Heart right ventricle (tissue), 16 donors: ENCODE measurements at regions not wholly inside any gene's neighbourhood (a gene's known extent, or its start where the extent isn't known, plus 50 kb on each side); places are given as distances from the start of the nearest gene placed in this dataset.

ENCODE experiments used
- ATAC-seq, 8 donors: fragments of 200-7000 bp; cut with Tn5 transposase; one replicate each; pipeline ENCODE4 v1.9.1; 2020; ENCODE audit warnings: mild to moderate bottlenecking in 8 of 8, moderate library complexity in 8 of 8, moderate number of reproducible peaks in 1 of 8
- DNase-seq, 2 donors: peaks; one replicate each; pipeline ENCODE4 v3.0.0-alpha.2; 2020
- H3K27ac ChIP-seq, 10 donors: fragments of 200-600 bp; sonication (generic) in 2 of 10; one replicate each; pipeline versions ENCODE4 v1.5.0 to v1.8.0; 2020 to 2022; ENCODE audit warnings: mild to moderate bottlenecking in 3 of 10
- H3K27me3 ChIP-seq, 7 donors: fragments of 200-600 bp; one replicate each; pipeline ENCODE4 v1.8.0; 2021 to 2022; ENCODE audit warnings: mild to moderate bottlenecking in 2 of 7
- H3K36me3 ChIP-seq, 9 donors: fragments of 200-600 bp; sonication (generic) in 1 of 9; one replicate each; pipeline versions ENCODE4 v1.5.0 to v1.8.0; 2020 to 2022; ENCODE audit warnings: mild to moderate bottlenecking in 2 of 9
- H3K4me1 ChIP-seq, 9 donors: fragments of 200-600 bp; sonication (generic) in 1 of 9; one replicate each; pipeline versions ENCODE4 v1.5.0 to v1.8.0; 2020 to 2022; ENCODE audit warnings: mild to moderate bottlenecking in 4 of 9
- H3K4me3 ChIP-seq, 10 donors: fragments of 200-600 bp; sonication (generic) in 2 of 10; one replicate each; pipeline versions ENCODE4 v1.5.0 to v1.8.0; 2020 to 2022; ENCODE audit warnings: mild to moderate bottlenecking in 7 of 10, moderate library complexity in 2 of 10
- H3K9me3 ChIP-seq, 11 donors: fragments of 200-600 bp in 10 of 11; sonication (generic) in 2 of 11; one replicate each; pipeline versions ENCODE4 v1.5.0 to v1.8.0; 2013 to 2022; ENCODE audit warnings: mild to moderate bottlenecking in 2 of 11, control low read depth in 1 of 11, moderate library complexity in 1 of 11
- CTCF ChIP-seq, 9 donors: fragments of 200-600 bp; sonication (generic) in 2 of 9; IDR thresholded peaks; one replicate each; pipeline versions ENCODE4 v1.5.0 to v1.8.0; 2021 to 2022; ENCODE audit warnings: antibody characterized with exemption in 9 of 9, mild to moderate bottlenecking in 5 of 9, moderate library complexity in 1 of 9
- whole genome bisulfite sequencing, 2 donors: extraction: QIAGEN DNeasy Blood & Tissue Kit; methylation state at CpG; one replicate each; pipeline ENCODE4 v1.1.7; 2013; ENCODE audit warnings: inconsistent platforms in 1 of 2; 5-methylcytosine and 5-hydroxymethylcytosine counted together
- intact Hi-C, 10 donors: fragments of 100-400 bp; cut with DNase I; formaldehyde crosslinking; loops; one replicate each; pipeline versions ENCODE4 v1.11.1 to v1.14.2; 2022
- donor health status: Arrhythmogenic right ventricular cardiomyopathy.
- donor health status: ischemic (EF 13 %, LVEDD 7.1; RV severe dilation, severe dysfunction).
- donor health status: healthy with polysubstance abuse.
- donor health status: DM: no; HTN: yes; CAD: no.
- donor health status: DM: no; HTN: no; CAD: no.
- donor health status: ischemic (EF 25% LVEDD 6.9; RV normal size, moderate dysfunction).
- donor health status: ischemic (EF 25% LVEDD 5.7; RV mildly dilated, moderate dysfunction).
- donor health status: healthy.
- donor health status: DM: yes; HTN: yes; CAD: no.
- donor health status: Ischemic cardiomyopathy.
- donor health status: ischemic (EF 35%, LVEDD 5.7; RV mildly dilated, moderate dysfunction).
- donor health status: nonischemic (EF 11% LVEDD 7.7; RV severe dilation, severe dysfunction).
- donor health status: DM: yes; HTN: yes; CAD: no.
- donor health status: PGD.
- donor health status: ischemic (EF 29% LVEDD 5.4; RV normal size, mild dysfunction).
- donor health status: nonischemic (EF 23%, LVEDD 6.1; RV moderate dilation, normal function).

GRCh38 chr6:170116636-170117035 is 174.2 kb downstream of the DLL1 start:
- Histone ChIP-seq H3K4me1 (peaks cover 0 to 6% (median 0%) of the 10 kb centered on the region in 9 donors), H3K27me3 (no peaks in the 10 kb centered on the region), H3K36me3 (no peaks in the 10 kb centered on the region), H3K27ac (no peak overlapping the region), H3K9me3 (peaks cover 0 to 37% (median 18%) of the 10 kb centered on the region in 11 donors), H3K4me3 (no peak overlapping the region)
- WGBS, 2 donors: 55 to 56% methylated on average over 7 of the region's 7 CpGs
- DNase-seq (peak in 1 of 2 donors; percentile 2), ATAC-seq (peak in 1 of 8 donors; percentile 18)
- TF ChIP-seq CTCF (IDR thresholded peaks at IDR 0.05): no peak
- intact Hi-C loops: no loop called here

GRCh38 chr6:170114956-170115855 is 175.7 kb downstream of the DLL1 start:
- no peak overlapping the region for H3K27ac ChIP-seq
- H3K27me3 ChIP-seq: no peaks in the 10 kb centered on the region
- ATAC-seq (peak in 3 of 8 donors; percentile 28 to 45 (median 31)), DNase-seq (peak in 1 of 2 donors; percentile 4)
- H3K9me3 ChIP-seq: peaks cover 0 to 22% (median 8%) of the 10 kb centered on the region in 11 donors
- intact Hi-C loops: no loop called here
- H3K36me3 ChIP-seq: no peaks in the 10 kb centered on the region
- peaks cover 0 to 6% (median 0%) of the 10 kb centered on the region in 9 donors for H3K4me1 ChIP-seq
- WGBS, 2 donors: 51 to 60% methylated on average over 15 of the region's 15 CpGs
- H3K4me3 ChIP-seq: no peak overlapping the region
- no peak for TF ChIP-seq CTCF (IDR thresholded peaks at IDR 0.05)

GRCh38 chr6:170114187-170114945 is 176.5 kb downstream of the DLL1 start:
- Histone ChIP-seq H3K27me3 (no peaks in the 10 kb centered on the region), H3K27ac (no peak overlapping the region), H3K36me3 (no peaks in the 10 kb centered on the region), H3K4me1 (peaks cover 0 to 6% (median 0%) of the 10 kb centered on the region in 9 donors), H3K4me3 (no peak overlapping the region), H3K9me3 (peaks cover 0 to 14% (median 0%) of the 10 kb centered on the region in 11 donors)
- peak in 1 of 2 donors; percentile 2 for DNase-seq
- no peak for ATAC-seq
- no peak for TF ChIP-seq CTCF (IDR thresholded peaks at IDR 0.05)
- intact Hi-C loops: no loop called here
- WGBS, 2 donors: 91% methylated on average over 9 of the region's 9 CpGs

GRCh38 chr6:170113141-170113540 is 177.7 kb downstream of the DLL1 start:
- intact Hi-C loops: no loop called here
- no peak for ATAC-seq

More at GRCh38 chr6:170113141-170113540, 177.7 kb downstream of the DLL1 start:
- H3K9me3 ChIP-seq: peaks cover 0 to 2% (median 0%) of the 10 kb centered on the region in 11 donors
- H3K4me3 ChIP-seq: no peak overlapping the region
- TF ChIP-seq CTCF (IDR thresholded peaks at IDR 0.05): no peak
- peaks cover 0 to 6% (median 0%) of the 10 kb centered on the region in 9 donors for H3K4me1 ChIP-seq
- DNase-seq: no peak
- H3K27ac ChIP-seq: no peak overlapping the region
- H3K27me3 ChIP-seq: peaks cover 0 to 5% (median 0%) of the 10 kb centered on the region in 7 donors
- 87 to 89% methylated on average over 3 of the region's 3 CpGs for WGBS, 2 donors
- H3K36me3 ChIP-seq: no peaks in the 10 kb centered on the region
